Esophagus muscularis mucosa (tissue), 4 donors: ENCODE measurements at regions not wholly inside any gene's neighbourhood (a gene's known extent, or its start where the extent isn't known, plus 50 kb on each side); places are given as distances from the start of the nearest gene placed in this dataset.

Experiments
- CTCF ChIP-seq, 3 experiments: fragments of 200-600 bp in 2 of 3; fragments of 450-650 bp in 1 of 3; sonication (generic) in 2 of 3; IDR thresholded peaks; one replicate each; pipeline ENCODE4 v1.5.1; 2017 to 2019; ENCODE audit warnings: antibody characterized with exemption in 3 of 3, mild to moderate bottlenecking in 2 of 3, moderate library complexity in 1 of 3
- EP300 ChIP-seq: sonication (generic); formaldehyde crosslinking; IDR thresholded peaks from one replicate; pipeline ENCODE4 v1.6.1; 2017; ENCODE audit warnings: antibody characterized with exemption
- POLR2AphosphoS5 ChIP-seq, 2 donors: sonication (generic); formaldehyde crosslinking; IDR thresholded peaks; one replicate each; pipeline ENCODE4 v1.6.1; 2017; ENCODE audit warnings: antibody characterized with exemption in 2 of 2

- TF ChIP-seq CTCF (IDR thresholded peaks at IDR 0.05): no peak
- TF ChIP-seq POLR2AphosphoS5 (IDR thresholded peaks at IDR 0.05): no peak
- TF ChIP-seq EP300: no peak
Observed at GRCh38 chr2:182638667-182639066, 77.4 kb upstream of the DNAJC10 start.
